ENCODE measurements at regions not wholly inside any gene's neighbourhood (a gene's known extent, or its start where the extent isn't known, plus 50 kb on each side); places are given as distances from the start of the nearest gene placed in this dataset.

DNA sequence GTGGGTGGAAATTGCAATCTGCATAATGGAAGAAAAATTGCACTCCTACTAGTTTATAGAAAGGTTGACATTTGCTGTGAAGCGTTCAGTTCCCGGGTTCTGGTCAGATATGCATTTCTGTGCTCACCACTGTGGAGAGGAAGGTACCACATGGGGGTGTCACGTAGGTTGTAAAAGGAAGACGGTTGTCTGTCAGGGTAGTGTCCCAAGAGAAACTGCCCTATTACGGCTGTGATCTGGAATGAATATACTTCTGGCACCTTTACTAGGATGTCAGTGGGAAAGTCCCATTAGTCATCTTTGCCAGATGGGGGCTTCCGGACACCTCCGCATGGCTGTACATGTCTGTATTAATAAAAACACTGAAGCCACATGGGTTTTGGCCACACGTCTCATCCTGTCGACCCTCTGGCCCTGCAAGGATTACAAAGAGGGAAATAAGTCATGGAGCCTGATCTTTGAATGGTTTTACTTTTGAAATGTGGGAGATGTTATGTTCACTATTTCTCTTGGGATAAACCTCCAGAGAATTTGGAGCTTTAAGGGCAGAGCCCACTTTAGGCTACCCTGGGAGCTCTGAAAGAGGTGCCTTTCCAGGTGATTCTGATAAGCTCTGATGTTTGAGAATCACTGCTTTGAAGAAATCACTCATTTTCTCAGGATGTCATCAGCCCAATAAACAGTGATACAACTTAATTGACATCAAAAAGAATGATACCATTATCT lies 133.9 kb downstream of the AKAP11 start:
- TF ChIP-seq EZH2 (IDR thresholded peaks at IDR 0.05; ENCODE audit: low read depth), result no peak
- TF ChIP-seq, protein P1, sequence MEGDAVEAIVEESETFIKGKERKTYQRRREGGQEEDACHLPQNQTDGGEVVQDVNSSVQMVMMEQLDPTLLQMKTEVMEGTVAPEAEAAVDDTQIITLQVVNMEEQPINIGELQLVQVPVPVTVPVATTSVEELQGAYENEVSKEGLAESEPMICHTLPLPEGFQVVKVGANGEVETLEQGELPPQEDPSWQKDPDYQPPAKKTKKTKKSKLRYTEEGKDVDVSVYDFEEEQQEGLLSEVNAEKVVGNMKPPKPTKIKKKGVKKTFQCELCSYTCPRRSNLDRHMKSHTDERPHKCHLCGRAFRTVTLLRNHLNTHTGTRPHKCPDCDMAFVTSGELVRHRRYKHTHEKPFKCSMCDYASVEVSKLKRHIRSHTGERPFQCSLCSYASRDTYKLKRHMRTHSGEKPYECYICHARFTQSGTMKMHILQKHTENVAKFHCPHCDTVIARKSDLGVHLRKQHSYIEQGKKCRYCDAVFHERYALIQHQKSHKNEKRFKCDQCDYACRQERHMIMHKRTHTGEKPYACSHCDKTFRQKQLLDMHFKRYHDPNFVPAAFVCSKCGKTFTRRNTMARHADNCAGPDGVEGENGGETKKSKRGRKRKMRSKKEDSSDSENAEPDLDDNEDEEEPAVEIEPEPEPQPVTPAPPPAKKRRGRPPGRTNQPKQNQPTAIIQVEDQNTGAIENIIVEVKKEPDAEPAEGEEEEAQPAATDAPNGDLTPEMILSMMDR (conservative IDR thresholded peaks at IDR 0.05), result no peak
